ENCODE measurements at regions not wholly inside any gene's neighbourhood (a gene's known extent, or its start where the extent isn't known, plus 50 kb on each side); places are given as distances from the start of the nearest gene placed in this dataset.
"Not testable (repeated sequence)": the region's sequence is repeated elsewhere in the genome, so short reads cannot be mapped to it uniquely, and the experiment has no call there.

DNA sequence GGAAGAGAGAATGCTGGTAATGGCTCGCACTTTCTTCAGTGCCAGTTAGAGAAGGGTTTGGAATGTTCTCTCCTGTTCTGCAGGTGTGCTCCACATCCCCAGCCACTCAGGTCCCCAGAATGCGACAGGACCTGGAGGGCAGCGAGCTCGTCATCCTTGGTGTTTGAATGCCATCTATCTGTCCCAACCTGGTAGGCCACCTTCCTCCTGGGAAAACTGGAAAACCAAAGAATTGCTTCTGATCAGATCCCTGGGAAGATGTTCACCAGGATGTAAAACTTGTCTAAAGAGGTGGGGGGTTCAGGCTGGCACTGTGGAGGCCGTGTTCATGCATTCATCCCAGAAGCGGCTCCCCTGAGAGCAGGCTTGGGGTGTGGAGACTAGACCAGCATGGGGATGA is 379.5 kb downstream of the GLRX3 start:
- Mint-ChIP-seq H3K4me1 (no peaks in the 10 kb centered on the region), H3K4me3 (no peak overlapping the region), H3K27ac (no peak overlapping the region), H3K9me3 (peaks cover 8% of the 10 kb centered on the region), H3K27me3 (no peaks in the 10 kb centered on the region), H3K36me3 (ENCODE audit: low read depth) (no peaks in the 10 kb centered on the region)
- ChIA-PET CTCF (no interaction called here), POLR2A (no interaction called here)
- DNase-seq, result no peak

DNA sequence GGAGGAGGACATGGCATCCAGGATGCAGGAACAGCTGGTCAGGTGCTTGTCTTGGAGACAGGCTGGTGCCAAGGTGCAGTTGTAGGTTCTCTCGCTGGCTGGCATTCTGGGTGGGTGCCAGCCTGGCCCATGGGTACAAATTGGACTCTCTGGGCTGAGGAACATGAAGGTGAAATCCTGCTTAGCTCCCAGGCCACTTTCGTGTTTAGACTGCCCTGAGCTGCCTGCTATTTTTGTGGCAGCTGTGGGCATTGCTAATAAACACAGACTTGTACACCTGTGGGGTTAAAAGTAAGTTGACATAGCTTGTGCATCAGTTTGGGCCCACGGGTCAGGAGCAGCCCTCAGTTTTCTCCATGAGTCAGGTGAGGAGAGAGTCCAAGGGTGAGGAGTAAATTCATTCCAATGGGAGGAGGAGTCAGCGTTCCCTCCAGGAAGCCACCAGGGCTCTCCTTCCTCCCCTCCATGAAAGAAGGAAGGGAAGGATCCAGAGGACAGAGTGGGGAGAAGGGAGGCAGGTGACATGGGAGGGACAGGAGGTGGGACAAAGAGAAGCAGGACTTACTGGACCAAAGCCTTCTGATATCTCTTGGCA is 380.0 kb downstream of the GLRX3 start:
- Mint-ChIP-seq H3K27ac (no peak overlapping the region), H3K4me3 (no peak overlapping the region), H3K27me3 (no peaks in the 10 kb centered on the region), H3K4me1 (no peaks in the 10 kb centered on the region), H3K36me3 (ENCODE audit: low read depth) (no peaks in the 10 kb centered on the region), H3K9me3 (peaks cover 8% of the 10 kb centered on the region)
- CTCF ChIA-PET, result no interaction called here
- POLR2A ChIA-PET, result no interaction called here
- no peak for DNase-seq

DNA sequence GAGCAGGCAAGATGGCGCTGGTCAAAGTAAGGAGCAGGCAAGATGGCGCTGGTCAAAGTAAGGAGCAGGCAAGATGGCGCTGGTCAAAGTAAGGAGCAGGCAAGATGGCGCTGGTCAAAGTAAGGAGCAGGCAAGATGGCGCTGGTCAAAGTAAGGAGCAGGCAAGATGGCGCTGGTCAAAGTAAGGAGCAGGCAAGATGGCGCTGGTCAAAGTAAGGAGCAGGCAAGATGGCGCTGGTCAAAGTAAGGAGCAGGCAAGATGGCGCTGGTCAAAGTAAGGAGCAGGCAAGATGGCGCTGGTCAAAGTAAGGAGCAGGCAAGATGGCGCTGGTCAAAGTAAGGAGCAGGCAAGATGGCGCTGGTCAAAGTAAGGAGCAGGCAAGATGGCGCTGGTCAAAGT is 382.7 kb downstream of the GLRX3 start:
- H3K36me3 Mint-ChIP-seq (ENCODE audit: low read depth); CTCF ChIA-PET; H3K4me1 Mint-ChIP-seq; H3K27ac Mint-ChIP-seq; H3K9me3 Mint-ChIP-seq; H3K27me3 Mint-ChIP-seq; POLR2A ChIA-PET; H3K4me3 Mint-ChIP-seq; DNase-seq: not testable (repeated sequence)

DNA sequence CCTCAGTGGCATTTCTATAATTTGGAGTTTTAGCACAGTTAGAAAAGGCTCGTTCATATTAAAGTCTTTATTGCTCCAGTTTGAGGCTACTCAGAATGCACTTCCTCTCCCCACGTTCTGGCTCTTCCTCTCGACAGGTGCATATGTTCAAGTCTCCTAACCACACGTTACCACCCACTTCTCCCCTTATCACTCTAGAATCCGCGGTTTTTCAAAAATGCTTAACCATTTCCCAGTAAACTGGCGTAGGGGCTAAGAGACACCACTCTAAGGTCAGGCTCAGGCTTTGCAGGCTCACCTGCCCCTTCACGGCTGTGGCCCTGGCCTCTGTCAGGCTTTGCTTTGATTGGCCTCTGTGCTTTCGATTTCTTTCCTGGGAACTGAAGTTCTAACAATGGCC is 383.6 kb downstream of the GLRX3 start:
- no peak overlapping the region for H3K27ac Mint-ChIP-seq
- H3K4me3 Mint-ChIP-seq, result no peak overlapping the region
- no peaks in the 10 kb centered on the region for H3K4me1 Mint-ChIP-seq
- no peaks in the 10 kb centered on the region for H3K36me3 Mint-ChIP-seq (ENCODE audit: low read depth)
- H3K27me3 Mint-ChIP-seq, result no peaks in the 10 kb centered on the region
- DNase-seq, result no peak
- POLR2A ChIA-PET, result no interaction called here
- peaks cover 8% of the 10 kb centered on the region for H3K9me3 Mint-ChIP-seq
- CTCF ChIA-PET, result no interaction called here

DNA sequence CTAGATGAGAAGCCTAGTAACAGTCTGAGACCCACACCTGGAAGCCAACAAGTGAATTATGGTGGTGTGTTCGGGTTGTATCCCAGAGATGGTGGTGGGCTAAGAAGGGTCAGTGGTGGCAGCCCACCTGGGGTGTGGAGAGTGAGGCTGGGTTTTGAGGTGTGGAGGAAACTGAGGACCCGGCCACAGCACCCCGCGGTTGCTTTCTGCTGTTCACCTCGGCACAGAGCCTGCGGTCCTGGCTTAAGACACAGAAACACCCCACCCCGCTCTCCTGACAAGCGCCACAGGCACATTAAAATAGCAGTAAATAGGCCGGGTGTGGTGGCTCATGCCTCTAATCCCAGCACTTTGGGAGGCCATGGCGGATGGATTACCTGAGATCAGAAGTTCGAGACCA is 395.1 kb downstream of the GLRX3 start:
- Mint-ChIP-seq H3K9me3 (no peaks in the 10 kb centered on the region), H3K27me3 (no peaks in the 10 kb centered on the region), H3K27ac (no peak overlapping the region), H3K4me3 (no peak overlapping the region), H3K4me1 (no peaks in the 10 kb centered on the region), H3K36me3 (ENCODE audit: low read depth) (no peaks in the 10 kb centered on the region)
- CTCF ChIA-PET, result no interaction called here
- POLR2A ChIA-PET, result no interaction called here
- DNase-seq, result no peak

DNA sequence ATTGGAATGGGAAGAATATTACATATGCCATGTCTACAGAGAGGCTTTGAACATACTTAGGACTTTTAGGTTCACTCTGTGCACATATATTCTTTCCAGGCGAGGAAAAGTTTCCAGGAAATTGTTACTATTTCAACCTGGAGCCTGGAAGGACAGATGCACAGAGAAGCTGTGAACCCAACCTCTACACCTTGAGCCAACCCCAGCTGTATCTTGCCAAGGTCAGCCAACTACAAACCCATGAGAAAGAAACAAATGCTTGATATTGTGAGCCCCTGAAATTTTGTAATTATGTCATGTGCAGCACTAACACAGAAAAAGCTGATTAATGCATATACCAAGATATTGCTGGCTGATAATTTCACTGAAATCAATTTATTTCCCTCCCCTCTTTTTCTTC is 404.9 kb downstream of the GLRX3 start:
- Mint-ChIP-seq H3K27me3 (no peaks in the 10 kb centered on the region), H3K9me3 (no peaks in the 10 kb centered on the region), H3K4me1 (no peaks in the 10 kb centered on the region), H3K27ac (no peak overlapping the region), H3K4me3 (no peak overlapping the region), H3K36me3 (ENCODE audit: low read depth) (no peaks in the 10 kb centered on the region)
- ChIA-PET CTCF (interaction anchor here (0.5 kb wide), 1 partner anchor 27 kb away, joined by 3 read pairs; no protein-coding TSS in a partner anchor), POLR2A (no interaction called here)
- DNase-seq, result no peak

DNA sequence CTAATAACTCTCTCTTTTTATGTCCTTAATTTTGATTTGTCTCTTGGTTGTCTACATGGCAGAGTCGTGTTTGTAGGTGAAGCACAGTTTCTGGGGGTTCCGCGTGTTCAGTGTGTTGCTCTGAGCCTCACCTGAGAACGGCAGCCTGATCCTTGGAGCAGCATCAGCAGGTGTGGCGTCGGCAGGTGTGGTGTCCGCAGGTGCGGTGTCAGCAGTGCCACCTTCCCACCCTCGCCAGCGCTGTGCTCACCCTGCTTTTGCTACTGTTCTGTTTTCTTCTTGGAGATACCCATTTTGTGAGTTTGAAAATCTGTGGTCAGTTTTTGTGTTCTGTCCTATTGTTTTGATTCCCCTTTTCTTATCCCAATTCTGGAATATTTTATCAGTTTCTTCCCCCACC is 406.6 kb downstream of the GLRX3 start:
- ChIA-PET POLR2A (no interaction called here), CTCF (no interaction called here)
- no peaks in the 10 kb centered on the region for H3K9me3 Mint-ChIP-seq
- no peak for DNase-seq
- no peak overlapping the region for H3K27ac Mint-ChIP-seq
- H3K36me3 Mint-ChIP-seq (ENCODE audit: low read depth), result no peaks in the 10 kb centered on the region
- no peaks in the 10 kb centered on the region for H3K4me1 Mint-ChIP-seq
- no peak overlapping the region for H3K4me3 Mint-ChIP-seq
- no peaks in the 10 kb centered on the region for H3K27me3 Mint-ChIP-seq

DNA sequence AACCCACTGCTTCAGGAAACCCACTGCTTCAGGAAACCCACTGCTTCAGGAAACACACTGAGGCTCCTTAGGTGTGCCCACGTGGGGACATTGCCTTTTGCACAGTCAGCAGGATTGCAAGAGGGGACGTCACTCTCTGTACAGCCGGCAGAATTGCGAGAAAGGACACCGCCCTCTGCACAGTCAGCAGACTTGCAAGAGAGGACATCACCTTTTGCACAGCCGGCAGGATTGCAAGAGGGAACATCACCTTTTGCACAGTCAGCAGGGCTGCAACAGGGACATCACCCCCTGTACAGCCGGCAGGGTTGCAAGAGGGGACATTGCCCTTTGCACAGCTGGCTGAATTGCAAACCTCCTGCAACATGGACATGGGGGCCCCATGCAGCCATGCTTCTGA is 407.6 kb downstream of the GLRX3 start:
- Mint-ChIP-seq H3K36me3 (ENCODE audit: low read depth) (no peaks in the 10 kb centered on the region), H3K27me3 (no peaks in the 10 kb centered on the region), H3K9me3 (no peaks in the 10 kb centered on the region), H3K4me1 (no peaks in the 10 kb centered on the region), H3K4me3 (no peak overlapping the region), H3K27ac (no peak overlapping the region)
- ChIA-PET POLR2A (no interaction called here), CTCF (no interaction called here)
- DNase-seq, result no peak

DNA sequence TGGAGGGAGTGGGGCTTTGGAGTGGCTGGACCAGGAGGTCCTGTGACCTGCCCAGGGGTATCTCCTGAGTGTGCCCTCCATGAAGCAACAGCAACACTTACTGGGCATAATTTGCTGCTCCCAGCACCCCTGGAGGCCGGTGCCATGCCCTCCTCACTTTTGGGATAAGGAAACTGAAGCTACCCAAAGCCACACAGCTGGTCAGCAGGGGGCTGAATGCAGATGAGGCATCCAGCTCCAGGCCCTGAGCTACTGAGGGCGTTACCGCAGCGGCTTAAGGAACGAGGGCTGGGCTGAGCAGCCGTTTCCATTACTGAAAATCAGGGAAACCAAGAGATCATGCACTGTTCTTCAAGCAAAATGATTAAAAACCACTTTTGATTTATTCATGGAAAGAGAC is 408.9 kb downstream of the GLRX3 start:
- no peak for DNase-seq
- CTCF ChIA-PET, result no interaction called here
- no peaks in the 10 kb centered on the region for H3K36me3 Mint-ChIP-seq (ENCODE audit: low read depth)
- H3K9me3 Mint-ChIP-seq, result no peaks in the 10 kb centered on the region
- no peaks in the 10 kb centered on the region for H3K4me1 Mint-ChIP-seq
- H3K27ac Mint-ChIP-seq, result no peak overlapping the region
- no peak overlapping the region for H3K4me3 Mint-ChIP-seq
- no peaks in the 10 kb centered on the region for H3K27me3 Mint-ChIP-seq
- POLR2A ChIA-PET, result no interaction called here

DNA sequence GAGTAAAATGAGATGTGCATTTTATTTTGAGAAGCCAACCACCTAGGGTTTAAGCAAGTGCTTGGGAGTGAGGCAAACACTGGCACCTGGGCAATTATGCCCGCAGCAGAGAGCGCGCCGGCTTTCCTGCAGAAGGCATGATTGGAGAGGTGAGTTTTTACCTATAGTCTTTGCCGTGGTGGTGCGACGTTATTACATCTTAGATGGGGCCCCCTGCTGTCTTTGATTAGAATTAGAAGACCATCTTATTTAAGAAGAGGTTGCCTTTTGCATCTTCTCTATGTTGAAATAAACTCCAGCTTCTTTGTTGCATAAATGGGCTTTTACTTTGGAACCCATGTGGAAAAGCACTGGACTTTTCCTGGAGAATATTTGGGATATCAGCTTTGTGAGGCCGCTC is 409.5 kb downstream of the GLRX3 start:
- no peak overlapping the region for H3K4me3 Mint-ChIP-seq
- H3K27me3 Mint-ChIP-seq, result no peaks in the 10 kb centered on the region
- no peak overlapping the region for H3K27ac Mint-ChIP-seq
- no peaks in the 10 kb centered on the region for H3K4me1 Mint-ChIP-seq
- CTCF ChIA-PET, result no interaction called here
- H3K36me3 Mint-ChIP-seq (ENCODE audit: low read depth), result no peaks in the 10 kb centered on the region
- no peaks in the 10 kb centered on the region for H3K9me3 Mint-ChIP-seq
- POLR2A ChIA-PET, result no interaction called here
- DNase-seq, result no peak

DNA sequence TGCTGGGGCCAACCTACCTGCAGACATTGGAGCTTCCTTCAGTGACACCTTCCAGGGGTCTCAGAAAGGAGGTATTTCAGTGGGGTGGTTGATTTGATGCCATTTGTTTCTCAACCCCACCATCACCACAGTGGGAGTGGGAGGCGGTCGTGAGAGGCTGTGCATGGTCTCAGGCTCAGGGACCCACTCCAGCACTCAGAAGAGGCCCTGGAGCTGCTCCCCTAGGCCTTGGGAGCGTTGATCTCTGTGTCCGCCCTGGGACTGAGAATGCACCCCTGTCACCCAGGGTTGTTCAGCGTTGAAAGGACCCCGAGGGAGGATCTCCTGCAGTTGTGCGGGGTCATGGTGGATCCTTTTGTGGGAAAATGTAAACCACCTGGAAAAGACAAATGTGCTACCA is 410.6 kb downstream of the GLRX3 start:
- Mint-ChIP-seq H3K27ac (no peak overlapping the region), H3K4me3 (no peak overlapping the region), H3K36me3 (ENCODE audit: low read depth) (no peaks in the 10 kb centered on the region), H3K27me3 (no peaks in the 10 kb centered on the region), H3K4me1 (no peaks in the 10 kb centered on the region), H3K9me3 (no peaks in the 10 kb centered on the region)
- no peak for DNase-seq
- ChIA-PET POLR2A (no interaction called here), CTCF (no interaction called here)

DNA sequence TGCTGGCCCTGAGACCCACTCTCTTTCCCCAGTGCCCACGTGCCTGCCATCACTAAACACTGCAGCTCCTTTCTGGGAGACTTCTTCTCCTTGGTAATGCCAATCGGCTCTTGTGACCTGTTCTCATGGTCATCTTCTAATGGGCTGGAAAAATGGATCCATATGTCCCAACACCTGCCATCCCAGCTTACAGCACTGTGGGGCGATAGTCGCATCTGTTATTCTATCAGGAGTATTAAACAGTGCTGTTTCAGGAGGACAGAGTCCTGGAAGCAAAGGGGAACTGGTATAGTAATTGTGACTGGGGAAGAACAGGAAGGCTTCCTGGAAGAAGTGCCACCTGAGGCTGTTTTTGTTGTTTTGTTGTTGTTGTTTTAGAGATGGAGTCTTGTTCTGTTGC is 411.2 kb downstream of the GLRX3 start:
- CTCF ChIA-PET, result interaction anchor here (0.6 kb wide), 1 partner anchor 821 kb away, joined by 3 read pairs; no protein-coding TSS in a partner anchor
- Mint-ChIP-seq H3K27ac (no peak overlapping the region), H3K9me3 (no peaks in the 10 kb centered on the region), H3K4me3 (no peak overlapping the region), H3K36me3 (ENCODE audit: low read depth) (no peaks in the 10 kb centered on the region), H3K27me3 (no peaks in the 10 kb centered on the region), H3K4me1 (no peaks in the 10 kb centered on the region)
- POLR2A ChIA-PET, result no interaction called here
- DNase-seq, result no peak

DNA sequence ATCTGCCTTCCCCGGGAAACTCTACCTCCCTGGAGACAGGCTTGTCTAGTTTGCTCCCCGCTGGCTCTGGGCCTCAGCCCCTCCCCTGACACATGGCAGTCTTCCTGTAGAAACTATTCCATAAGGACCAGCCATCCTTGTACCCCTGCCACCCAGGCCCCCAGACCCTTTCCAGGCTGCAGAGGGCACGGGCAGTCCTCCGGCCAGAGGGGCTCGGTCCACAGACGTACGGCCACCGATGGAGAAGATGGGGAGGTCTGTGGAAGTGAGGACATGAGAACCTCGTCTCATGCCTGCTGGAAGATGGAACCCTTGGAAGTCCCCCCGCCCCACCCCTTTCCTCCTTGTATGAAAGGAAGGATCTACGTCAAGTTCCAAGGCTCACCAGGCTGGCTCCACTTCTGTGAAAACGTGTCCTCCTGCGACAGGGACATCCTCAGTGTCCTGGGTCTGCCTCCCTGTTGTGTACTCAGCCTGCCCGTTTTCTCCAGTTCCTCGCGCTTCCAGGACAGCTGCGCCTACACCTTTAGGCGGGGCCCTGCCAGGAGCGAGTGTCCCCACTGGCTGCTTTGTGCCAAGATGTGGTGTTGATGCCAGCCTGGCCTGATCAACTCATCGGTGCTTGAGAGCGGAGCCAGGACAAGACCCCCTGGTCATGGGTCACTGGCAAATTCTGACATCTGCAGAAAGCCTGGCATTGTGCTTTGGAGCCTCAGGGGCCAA is 414.9 kb downstream of the GLRX3 start:
- ChIA-PET CTCF (interaction anchor here (0.7 kb wide), 1 partner anchor 128 kb away, joined by 4 read pairs; no protein-coding TSS in a partner anchor), POLR2A (no interaction called here)
- no peak overlapping the region for H3K4me3 Mint-ChIP-seq
- no peaks in the 10 kb centered on the region for H3K4me1 Mint-ChIP-seq
- H3K27me3 Mint-ChIP-seq, result no peaks in the 10 kb centered on the region
- no peak for DNase-seq
- no peak overlapping the region for H3K27ac Mint-ChIP-seq
- H3K36me3 Mint-ChIP-seq (ENCODE audit: low read depth), result no peaks in the 10 kb centered on the region
- H3K9me3 Mint-ChIP-seq, result no peaks in the 10 kb centered on the region

DNA sequence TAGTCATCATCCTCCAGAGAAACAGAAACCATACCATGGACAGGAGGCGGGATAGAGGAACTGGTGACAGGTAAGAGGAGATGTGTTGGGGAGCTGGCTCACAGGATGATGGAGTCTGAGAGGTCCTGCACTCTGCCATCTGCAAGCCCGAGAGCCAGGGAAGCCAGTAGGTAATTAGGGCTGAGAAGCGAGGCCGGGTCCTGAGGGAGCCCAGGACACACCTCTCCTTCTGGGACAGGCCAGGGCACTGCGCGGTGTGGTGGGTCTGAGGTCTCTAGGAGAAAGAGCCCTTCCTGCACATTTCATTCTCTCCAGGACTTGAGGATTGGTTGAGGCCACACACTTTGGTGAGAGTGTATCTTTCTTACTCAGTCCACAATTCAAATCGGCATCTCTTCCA is 415.5 kb downstream of the GLRX3 start:
- H3K27ac Mint-ChIP-seq, result no peak overlapping the region
- no peak overlapping the region for H3K4me3 Mint-ChIP-seq
- no peaks in the 10 kb centered on the region for H3K27me3 Mint-ChIP-seq
- no peaks in the 10 kb centered on the region for H3K9me3 Mint-ChIP-seq
- H3K36me3 Mint-ChIP-seq (ENCODE audit: low read depth), result no peaks in the 10 kb centered on the region
- no peak for DNase-seq
- no peaks in the 10 kb centered on the region for H3K4me1 Mint-ChIP-seq
- POLR2A ChIA-PET, result no interaction called here
- CTCF ChIA-PET, result no interaction called here
